NOMO-1 treated with DMSO at 0.1 percent for 48 hours (cell line): ENCODE measurements at regions not wholly inside any gene's neighbourhood (a gene's known extent, or its start where the extent isn't known, plus 50 kb on each side); places are given as distances from the start of the nearest gene placed in this dataset.
"Not testable (repeated sequence)": the region's sequence is repeated elsewhere in the genome, so short reads cannot be mapped to it uniquely, and the experiment has no call there.

Source experiments
- DNase-seq: peaks from one replicate; lab custom pipeline; 2025; ENCODE audit not compliant: unreplicated experiment; lab: John Stamatoyannopoulos, UW

- DNase-seq = no peak
These were observed 89.3 kb downstream of the MRPL14 start for GRCh38 chr6:44037847-44038542.

- DNase-seq = not testable (repeated sequence)
These were observed 90.0 kb downstream of the MRPL14 start for GRCh38 chr6:44037276-44037675.

GRCh38 chr6:44036699-44037101 lies 90.6 kb downstream of the MRPL14 start:
- peak; percentile 69 for DNase-seq

GRCh38 chr6:44036196-44036595 lies 91.1 kb downstream of the MRPL14 start:
- no peak for DNase-seq

- DNase-seq = no peak
These were observed 91.6 kb downstream of the MRPL14 start for GRCh38 chr6:44035621-44036020.

GRCh38 chr6:44034931-44035345 lies 92.3 kb downstream of the MRPL14 start:
- DNase-seq = no peak

- DNase-seq = no peak
These were observed 92.8 kb downstream of the MRPL14 start for GRCh38 chr6:44034391-44034861.

GRCh38 chr6:44030812-44031454 lies 96.3 kb downstream of the MRPL14 start:
- no peak for DNase-seq

- DNase-seq = no peak
These were observed 97.6 kb downstream of the MRPL14 start for GRCh38 chr6:44029444-44030185.

GRCh38 chr6:44028789-44029310 lies 98.4 kb downstream of the MRPL14 start:
- no peak for DNase-seq

- no peak for DNase-seq
These were observed 102.0 kb downstream of the MRPL14 start for GRCh38 chr6:44025226-44025625.

- peak; percentile 51 for DNase-seq
These were observed 102.6 kb downstream of the MRPL14 start for GRCh38 chr6:44024574-44025219.

GRCh38 chr6:44023586-44024454 lies 103.4 kb downstream of the MRPL14 start:
- DNase-seq = no peak

- DNase-seq = no peak
These were observed 104.4 kb downstream of the MRPL14 start for GRCh38 chr6:44022671-44023352.

- peak; percentile 38 for DNase-seq
These were observed 105.0 kb downstream of the MRPL14 start for GRCh38 chr6:44022296-44022661.

- no peak for DNase-seq
These were observed 105.5 kb downstream of the MRPL14 start for GRCh38 chr6:44021589-44022295.

GRCh38 chr6:44020664-44021425 lies 106.4 kb downstream of the MRPL14 start:
- DNase-seq = no peak

GRCh38 chr6:44020148-44020547 lies 107.1 kb downstream of the MRPL14 start:
- no peak for DNase-seq
